HG03439 (cell line): ENCODE measurements at regions not wholly inside any gene's neighbourhood (a gene's known extent, or its start where the extent isn't known, plus 50 kb on each side); places are given as distances from the start of the nearest gene placed in this dataset.

Experiments
- ATAC-seq: cut with Tn5 transposase; IDR thresholded peaks from one replicate; pipeline ENCODE4 v1.9.1; 2021; ENCODE audit warnings: mild to moderate bottlenecking, moderate library complexity; ENCODE audit not compliant: unreplicated experiment

DNA sequence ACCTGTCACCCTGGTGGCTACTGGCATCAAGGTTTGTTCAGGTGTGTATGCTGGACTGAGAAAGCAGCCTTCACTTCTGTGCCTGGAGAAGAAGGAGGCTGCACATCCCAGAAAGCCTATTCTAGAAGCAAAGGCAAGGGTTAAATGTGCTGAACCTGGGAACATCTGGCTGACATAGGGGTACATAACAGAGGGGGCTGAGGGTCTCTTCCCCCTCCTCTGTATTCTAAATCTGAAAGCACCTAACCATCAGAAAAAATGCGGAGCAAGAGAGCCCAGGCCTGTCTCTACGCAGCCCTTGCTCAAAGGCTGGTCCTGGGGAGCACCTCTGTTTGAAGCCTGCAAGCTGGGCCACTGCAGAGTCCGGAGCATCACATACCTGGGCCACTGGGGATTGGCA is 53.2 kb upstream of the FSTL4 start:
- ATAC-seq, result no peak

DNA sequence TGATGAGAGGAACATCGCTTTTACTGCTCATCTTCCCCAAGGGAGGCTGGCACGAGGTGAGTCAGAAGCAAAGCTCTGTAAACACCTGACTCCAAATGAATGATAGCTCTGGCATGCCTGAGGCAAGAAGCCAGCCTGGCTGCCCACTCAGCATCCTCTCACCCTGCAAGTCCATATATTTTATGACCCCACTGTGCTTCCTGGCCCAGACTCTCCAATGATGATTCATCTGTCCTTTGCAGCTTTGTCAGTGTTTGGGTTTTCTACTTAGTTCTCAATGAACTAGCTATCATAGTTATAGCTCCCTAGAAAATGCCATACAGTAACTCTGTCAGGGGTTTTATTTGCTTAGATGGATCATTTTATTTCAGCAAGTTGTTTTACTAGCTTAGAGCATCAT is 52.1 kb upstream of the FSTL4 start:
- ATAC-seq, result no peak

DNA sequence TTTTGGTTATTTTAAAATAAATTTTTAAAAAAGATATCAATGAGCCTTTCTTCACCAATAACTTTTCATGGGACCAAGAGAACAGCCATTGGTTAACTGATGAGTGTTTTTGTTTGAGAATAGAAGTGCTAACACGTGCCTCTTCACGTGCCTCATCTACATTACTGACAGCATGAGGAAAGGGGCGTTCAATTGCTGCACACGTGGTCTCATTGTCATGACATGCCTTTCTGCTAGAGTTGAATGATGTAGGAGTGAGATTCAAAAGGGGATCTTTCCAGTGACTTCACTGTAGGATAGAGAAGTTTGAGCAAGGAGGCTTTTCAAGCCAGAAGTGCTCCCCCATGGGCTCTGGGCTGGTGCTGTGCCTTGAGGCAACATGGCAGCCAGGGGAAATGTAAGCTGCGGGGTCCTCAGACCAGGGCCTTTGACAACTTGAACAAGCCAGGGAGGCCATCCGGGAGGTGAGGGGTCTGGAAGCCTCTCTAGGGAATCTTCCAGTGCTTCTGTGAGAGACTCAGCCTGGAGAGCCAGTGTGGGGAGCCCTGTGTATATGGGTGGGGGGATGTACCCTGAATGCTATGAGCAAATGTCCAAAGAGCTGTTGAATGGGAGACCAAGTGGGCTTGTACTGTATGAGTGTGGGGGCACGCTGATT is 51.2 kb upstream of the FSTL4 start:
- no peak for ATAC-seq

DNA sequence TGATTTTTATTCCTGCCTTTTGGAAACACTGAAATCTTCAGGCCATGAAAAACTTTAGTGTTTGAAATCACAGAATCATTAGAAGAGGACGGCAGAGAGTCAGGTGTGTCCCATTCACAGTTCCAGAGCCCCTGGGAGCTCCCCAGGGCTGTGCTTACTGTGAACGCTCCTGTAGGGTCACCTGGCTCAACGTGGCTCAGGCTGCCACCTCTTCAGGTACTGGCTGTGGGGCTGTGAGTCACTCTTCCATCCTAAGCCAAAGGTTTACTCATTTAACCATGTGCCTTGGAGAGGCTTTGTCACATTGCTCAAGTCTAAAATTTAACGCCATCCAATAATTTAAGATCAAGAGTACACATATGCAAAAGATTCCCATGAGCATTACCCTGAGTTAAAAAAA is 50.2 kb upstream of the FSTL4 start:
- no peak for ATAC-seq
